ENCODE measurements at regions not wholly inside any gene's neighbourhood (a gene's known extent, or its start where the extent isn't known, plus 50 kb on each side); places are given as distances from the start of the nearest gene placed in this dataset.

- TF ChIP-seq CTCF (conservative IDR thresholded peaks at IDR 0.05): no peak
- no peak for DNase-seq
- Histone ChIP-seq H3K79me2 (ENCODE audit: insufficient read depth, low read length) (no peaks in the 10 kb centered on the region), H3T11ph (ENCODE audit: low read length) (no peak overlapping the region), H3K23ac (ENCODE audit: insufficient read length, low read depth, low read length) (no peak overlapping the region), H3K4ac (ENCODE audit: low read depth, low read length) (no peak overlapping the region), H3K4me2 (ENCODE audit: insufficient read depth, insufficient read length, low read length) (no peak overlapping the region), H3K27me3 (ENCODE audit: insufficient read depth, low read length) (no peaks in the 10 kb centered on the region), H3K23me2 (ENCODE audit: insufficient read length, low read depth, low read length, poor library complexity, severe bottlenecking) (no peaks in the 10 kb centered on the region), H4K5ac (ENCODE audit: insufficient read length, low read depth, low read length) (no peak overlapping the region), H2BK20ac (ENCODE audit: low read depth, low read length, poor library complexity, severe bottlenecking) (no peak overlapping the region), H3K4me1 (ENCODE audit: insufficient read depth, low read length) (no peaks in the 10 kb centered on the region), H2BK5ac (ENCODE audit: insufficient read length, low read length) (no peak overlapping the region), H3K9me3 (ENCODE audit: control insufficient read depth, low read depth, low read length) (no peaks in the 10 kb centered on the region), H3K18ac (ENCODE audit: insufficient read length, low read depth, low read length) (no peak overlapping the region), H2BK12ac (ENCODE audit: insufficient read length, low read depth, low read length) (no peak overlapping the region), H2BK120ac (ENCODE audit: low read depth, low read length, poor library complexity, severe bottlenecking) (no peak overlapping the region), H3K56ac (ENCODE audit: insufficient read length, low read depth, low read length) (no peak overlapping the region), H3K27ac (ENCODE audit: insufficient read length, low read depth, low read length) (no peak overlapping the region), H3K14ac (ENCODE audit: insufficient read depth, low read length) (no peak overlapping the region), H3K79me1 (ENCODE audit: insufficient read depth, low read depth, low read length, poor library complexity, severe bottlenecking) (no peaks in the 10 kb centered on the region), H4K20me1 (ENCODE audit: control insufficient read depth, insufficient read depth, insufficient read length) (no peaks in the 10 kb centered on the region), H3K9ac (ENCODE audit: extremely low read depth, insufficient read length, low read length) (no peak overlapping the region), H4K8ac (replicated peaks; ENCODE audit: insufficient read length, low read depth, low read length) (no peak overlapping the region), H4K91ac (ENCODE audit: insufficient read length, low read depth, low read length) (no peak overlapping the region), H2AK5ac (ENCODE audit: insufficient read length, low read length) (no peak overlapping the region), H2AFZ (ENCODE audit: low read length) (no peak overlapping the region), H2BK15ac (ENCODE audit: low read depth, low read length) (no peak overlapping the region)
- Mint-ChIP-seq H3K27me3 (ENCODE audit: low read depth) (peaks cover 4% of the 10 kb centered on the region), H3K36me3 (ENCODE audit: insufficient read depth in 1 of 3, low read depth in 3 of 3) (peaks cover 3 to 12% (median 3%) of the 10 kb centered on the region in 3 experiments; a peak in 5 of 7 replicates), H3K4me1 (peaks cover 15 to 17% of the 10 kb centered on the region in 2 experiments), H3K9me3 (peaks cover 8 to 10% of the 10 kb centered on the region in 2 experiments), H3K4me3 (no peak overlapping the region), H3K27ac (no peak overlapping the region)
- no CpG with 5 or more reads among the region's 8 CpGs for WGBS (ENCODE audit: extremely low coverage, insufficient read length, low lambda C conversion rate)
Observed at GRCh38 chr18:76678248-76678647, 144.1 kb upstream of the ZNF236 start.
